ENCODE measurements at regions not wholly inside any gene's neighbourhood (a gene's known extent, or its start where the extent isn't known, plus 50 kb on each side); places are given as distances from the start of the nearest gene placed in this dataset.

DNA sequence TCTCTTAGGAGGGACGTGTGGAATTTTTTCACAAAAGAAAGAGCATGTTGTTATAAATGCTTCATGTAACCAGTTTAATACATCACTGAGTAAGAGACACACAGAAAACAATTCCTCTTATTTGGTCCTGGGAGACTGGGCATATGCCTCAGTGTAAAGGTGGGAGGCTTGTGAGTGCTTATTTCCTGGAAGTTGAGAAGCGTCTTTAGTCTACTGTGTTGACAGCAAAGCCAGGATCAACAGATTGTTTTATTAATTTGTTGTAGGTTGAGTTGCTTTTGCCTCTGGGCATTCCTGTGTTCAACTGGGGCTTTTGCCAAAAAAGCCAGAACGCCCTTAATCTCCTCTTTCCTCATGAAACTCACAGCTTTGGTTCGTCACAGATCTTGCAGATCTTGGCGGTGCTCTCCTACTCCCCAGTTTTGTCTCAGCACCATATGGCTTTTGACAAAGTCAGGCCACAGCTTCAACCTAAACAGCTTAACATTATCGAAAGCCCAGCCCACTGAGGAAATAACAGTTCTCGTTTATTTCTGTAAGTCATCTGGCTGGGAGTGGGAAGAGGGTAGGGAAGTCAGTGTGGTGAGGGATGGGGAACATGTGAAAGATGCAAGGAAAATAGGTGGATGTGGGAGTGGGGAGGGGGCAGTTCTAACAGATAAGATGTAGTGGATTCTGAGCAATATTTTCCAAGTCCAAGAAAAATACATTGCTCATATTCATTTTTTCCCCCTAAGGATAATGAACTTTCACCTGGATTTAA, 227.2 kb downstream of the DACT1 start:
- no peak for TF ChIP-seq POLR2A (IDR thresholded peaks at IDR 0.05)
- TF ChIP-seq CTCF (IDR thresholded peaks at IDR 0.05) = no peak
